ENCODE measurements at regions not wholly inside any gene's neighbourhood (a gene's known extent, or its start where the extent isn't known, plus 50 kb on each side); places are given as distances from the start of the nearest gene placed in this dataset.
A peak's percentile ranks its signal among the peaks of the same experiment; 100 is the strongest.
"Not testable (repeated sequence)": the region's sequence is repeated elsewhere in the genome, so short reads cannot be mapped to it uniquely, and the experiment has no call there.

DNA sequence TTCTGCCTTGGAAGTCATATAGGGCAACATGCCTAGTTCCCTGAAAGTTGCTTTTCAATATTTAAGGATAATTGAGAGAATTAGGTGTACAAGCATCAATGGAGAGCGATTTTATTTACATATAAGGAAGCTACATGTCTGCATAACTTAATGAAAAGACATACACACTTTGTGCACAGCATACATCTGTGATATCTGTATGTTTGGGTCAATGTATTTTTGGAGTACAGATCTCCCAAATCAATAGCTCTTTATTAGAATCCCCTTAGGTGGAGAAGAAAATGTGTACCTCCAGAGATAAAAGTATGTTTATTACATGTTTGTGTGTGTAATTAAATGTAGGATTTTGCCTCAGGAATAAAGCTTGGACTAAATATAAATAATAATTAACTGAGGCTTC, 373.7 kb upstream of the CCNH start:
- Mint-ChIP-seq H3K9me3 (no peaks in the 10 kb centered on the region), H3K36me3 (no peaks in the 10 kb centered on the region), H3K4me1 (peaks cover 0 to 4% of the 10 kb centered on the region in 2 donors), H3K27ac (no peak overlapping the region), H3K4me3 (no peak overlapping the region), H3K27me3 (peaks cover 9 to 19% of the 10 kb centered on the region in 2 donors)
- ATAC-seq (replicated peaks): no peak
- no peak for DNase-seq

DNA sequence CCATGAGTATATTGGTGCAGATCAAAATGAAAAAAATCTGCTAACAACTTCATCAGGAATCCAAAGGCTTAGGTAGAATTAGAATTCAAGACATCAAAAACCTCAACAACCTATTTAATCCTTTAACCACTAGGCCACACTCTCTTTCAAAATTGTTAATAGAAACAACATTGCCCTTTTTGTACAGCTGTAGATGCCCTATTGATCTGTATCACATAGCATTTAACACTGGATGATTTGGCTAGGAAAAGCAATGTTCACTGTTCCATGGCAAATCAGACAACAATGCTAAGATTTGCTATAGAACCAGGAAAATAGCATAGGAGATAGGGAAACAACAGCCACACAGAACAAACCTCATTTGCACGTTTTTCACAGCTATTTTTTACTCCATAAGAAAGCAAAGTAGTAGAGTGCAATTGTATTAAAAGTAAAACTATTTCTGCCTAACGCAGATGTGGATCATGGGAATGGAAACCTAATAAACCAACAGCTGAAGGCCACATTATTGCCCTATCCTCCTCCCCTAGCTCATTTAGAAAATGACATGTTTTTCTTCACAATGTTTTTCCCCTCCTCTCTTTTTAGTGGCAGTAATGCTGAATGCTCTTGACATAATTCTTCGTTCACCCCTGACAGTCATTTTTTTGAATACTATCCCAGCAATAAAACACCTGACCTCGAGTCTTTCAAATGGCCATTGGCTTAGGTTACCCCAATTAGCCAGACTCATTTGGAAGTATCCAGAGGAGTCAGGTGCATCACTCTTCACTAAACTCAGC, 373.0 kb upstream of the CCNH start:
- Mint-ChIP-seq H3K9me3 (no peaks in the 10 kb centered on the region), H3K4me1 (peaks cover 0 to 12% of the 10 kb centered on the region in 2 donors), H3K27me3 (peaks cover 9 to 20% of the 10 kb centered on the region in 2 donors), H3K4me3 (no peak overlapping the region), H3K36me3 (no peaks in the 10 kb centered on the region), H3K27ac (no peak overlapping the region)
- DNase-seq: no peak
- no peak for ATAC-seq (replicated peaks)

DNA sequence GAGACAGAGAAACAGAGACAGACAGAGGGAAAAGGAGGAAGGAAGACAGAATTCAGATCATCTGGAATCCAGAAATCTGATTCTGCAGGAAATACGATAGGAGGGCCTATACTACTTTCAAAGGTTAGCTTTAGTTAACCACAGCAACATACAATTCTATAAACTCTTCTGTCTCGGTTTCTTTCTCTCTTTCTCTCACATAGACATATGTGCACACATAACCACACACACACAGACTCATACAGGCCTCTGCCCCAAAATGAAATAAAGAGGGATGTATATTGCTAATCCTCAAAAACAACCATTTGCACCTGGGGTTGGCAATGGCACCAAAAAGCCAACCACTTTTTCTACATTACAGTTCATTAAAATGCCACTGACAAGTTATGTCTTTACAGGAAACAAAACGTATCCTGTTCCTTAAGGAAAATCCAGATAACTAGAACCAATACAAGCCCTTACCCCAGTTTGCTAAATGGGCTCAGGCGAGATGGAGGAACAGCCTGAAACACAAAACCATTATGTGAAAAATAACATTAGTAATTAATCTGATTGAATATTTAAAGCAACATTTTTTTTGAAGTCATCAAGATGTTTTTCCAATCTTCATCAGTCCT, 372.3 kb upstream of the CCNH start:
- Mint-ChIP-seq H3K36me3 (no peaks in the 10 kb centered on the region), H3K4me3 (no peak overlapping the region), H3K9me3 (no peaks in the 10 kb centered on the region), H3K27me3 (peaks cover 9 to 20% of the 10 kb centered on the region in 2 donors), H3K4me1 (peaks cover 0 to 15% of the 10 kb centered on the region in 2 donors), H3K27ac (no peak overlapping the region)
- ATAC-seq (replicated peaks) (no peak), DNase-seq (no peak)

DNA sequence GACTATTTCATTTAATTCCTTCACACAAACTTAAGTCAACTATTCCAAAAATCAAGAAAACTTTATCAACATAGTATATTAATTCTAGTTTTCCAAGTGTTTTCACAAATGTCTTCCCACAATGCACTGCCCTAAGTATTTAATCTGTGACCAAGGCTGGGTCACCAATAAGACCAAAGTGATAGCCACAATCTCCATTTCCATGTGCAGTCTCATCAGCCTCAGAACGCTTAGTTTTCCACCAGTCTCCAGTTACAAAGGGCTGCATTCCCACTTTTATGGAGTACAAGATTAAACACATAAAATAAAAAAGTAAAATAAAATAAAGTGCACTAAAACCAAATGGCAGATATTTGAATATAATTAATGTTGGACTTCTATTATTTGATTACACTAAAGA, 371.6 kb upstream of the CCNH start:
- Mint-ChIP-seq H3K9me3 (no peaks in the 10 kb centered on the region), H3K27me3 (peaks cover 9 to 20% of the 10 kb centered on the region in 2 donors), H3K27ac (no peak overlapping the region), H3K4me1 (peaks cover 0 to 15% of the 10 kb centered on the region in 2 donors), H3K4me3 (no peak overlapping the region), H3K36me3 (no peaks in the 10 kb centered on the region)
- no peak for DNase-seq
- no peak for ATAC-seq (replicated peaks)

DNA sequence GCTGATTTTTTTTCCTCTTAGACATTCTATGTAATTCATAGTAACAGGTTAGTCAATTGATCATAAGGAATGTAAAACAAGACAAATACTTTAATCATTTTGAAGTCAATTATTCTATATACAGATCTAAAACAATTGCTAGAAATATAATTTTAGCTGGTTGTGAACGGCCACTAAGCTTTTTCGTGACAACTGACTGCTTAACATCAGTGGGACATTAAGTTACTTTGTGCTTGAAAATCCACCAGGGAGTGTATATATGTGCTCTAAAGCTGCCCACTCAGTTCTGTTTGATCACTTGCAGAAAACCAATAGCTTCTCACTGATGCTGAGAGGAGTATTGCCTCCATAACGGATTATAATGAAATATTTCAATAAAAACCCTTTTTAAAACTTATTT, 370.2 kb upstream of the CCNH start:
- Mint-ChIP-seq H3K27ac (no peak overlapping the region), H3K4me3 (no peak overlapping the region)

DNA sequence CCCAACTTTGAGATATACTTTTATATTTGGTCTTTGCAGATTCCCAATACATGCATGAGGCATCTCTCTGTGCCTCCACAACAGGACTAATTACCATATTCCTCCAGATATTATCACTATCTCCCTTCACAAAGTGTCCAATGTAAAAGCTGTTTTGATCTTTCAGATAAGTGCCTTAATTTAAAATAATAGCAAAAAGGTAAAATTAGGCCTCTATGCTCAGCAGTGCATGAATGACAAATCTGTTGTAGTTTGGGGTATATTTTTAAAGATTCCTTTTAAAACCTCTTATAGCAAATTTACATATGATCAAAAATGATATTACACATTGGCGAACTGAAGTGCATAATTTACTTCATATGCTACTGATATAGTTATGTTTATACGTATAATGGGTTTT, 369.2 kb upstream of the CCNH start:
- Mint-ChIP-seq H3K9me3 (no peaks in the 10 kb centered on the region), H3K27ac (no peak overlapping the region), H3K4me1 (peaks cover 0 to 15% of the 10 kb centered on the region in 2 donors), H3K4me3 (no peak overlapping the region), H3K27me3 (peaks cover 5 to 18% of the 10 kb centered on the region in 2 donors), H3K36me3 (no peaks in the 10 kb centered on the region)
- ATAC-seq (replicated peaks) (no peak), DNase-seq (no peak)

More for the DNA sequence above, 370.2 kb upstream of the CCNH start:
- no peaks in the 10 kb centered on the region for H3K9me3 Mint-ChIP-seq
- H3K36me3 Mint-ChIP-seq: no peaks in the 10 kb centered on the region
- DNase-seq: no peak
- peaks cover 0 to 15% of the 10 kb centered on the region in 2 donors for H3K4me1 Mint-ChIP-seq
- no peak for ATAC-seq (replicated peaks)
- H3K27me3 Mint-ChIP-seq: peaks cover 5 to 14% of the 10 kb centered on the region in 2 donors

DNA sequence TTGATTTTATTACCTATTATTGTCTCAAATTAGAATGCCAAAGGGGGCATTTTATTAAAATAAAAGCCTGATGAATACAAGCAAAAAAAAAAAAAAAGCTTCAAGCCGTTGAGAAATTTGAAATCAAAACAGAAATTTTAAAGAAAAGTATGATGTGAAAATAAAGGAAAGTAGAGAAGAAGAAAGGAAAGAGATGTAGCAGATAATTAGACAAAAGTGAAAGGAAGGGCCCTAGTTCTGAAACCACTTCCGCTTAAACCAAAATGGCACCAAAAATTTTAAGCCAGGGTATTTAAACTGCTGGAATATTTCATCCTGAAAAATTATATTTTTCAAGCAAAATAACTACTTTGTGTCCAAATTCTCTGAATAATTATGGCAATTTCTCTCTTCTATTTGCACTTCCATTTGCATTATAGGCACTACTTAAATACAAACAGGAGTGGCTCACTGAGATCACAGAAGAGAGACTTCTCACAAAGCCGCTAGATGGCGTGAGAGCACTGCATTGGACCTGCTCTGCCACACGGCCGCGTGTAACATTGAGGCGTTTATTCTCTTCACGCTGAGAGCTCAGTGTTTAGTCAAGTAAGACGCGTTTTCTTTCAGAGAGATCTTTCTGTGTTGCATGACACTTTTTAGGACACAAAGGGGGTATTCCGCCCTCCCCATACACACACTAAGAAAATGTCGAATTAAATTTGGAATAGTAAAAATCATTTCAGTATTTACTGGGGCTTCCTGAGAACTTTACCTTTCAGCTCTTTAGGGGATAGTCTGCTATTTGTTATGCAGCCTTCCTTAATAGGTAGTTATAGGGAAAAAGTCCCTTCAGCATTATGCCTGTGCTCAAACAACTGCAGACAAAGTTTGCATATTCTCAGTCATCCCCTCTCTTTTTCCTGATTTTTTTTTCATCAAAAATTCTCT, 368.4 kb upstream of the CCNH start:
- peak; percentile 99 for ATAC-seq (replicated peaks)
- peak; percentile 62 for DNase-seq
- H3K27me3 Mint-ChIP-seq: peaks cover 5 to 25% of the 10 kb centered on the region in 2 donors
- no peaks in the 10 kb centered on the region for H3K36me3 Mint-ChIP-seq
- H3K4me1 Mint-ChIP-seq: peaks cover 0 to 15% of the 10 kb centered on the region in 2 donors
- no peaks in the 10 kb centered on the region for H3K9me3 Mint-ChIP-seq
- H3K27ac Mint-ChIP-seq: no peak overlapping the region
- no peak overlapping the region for H3K4me3 Mint-ChIP-seq

DNA sequence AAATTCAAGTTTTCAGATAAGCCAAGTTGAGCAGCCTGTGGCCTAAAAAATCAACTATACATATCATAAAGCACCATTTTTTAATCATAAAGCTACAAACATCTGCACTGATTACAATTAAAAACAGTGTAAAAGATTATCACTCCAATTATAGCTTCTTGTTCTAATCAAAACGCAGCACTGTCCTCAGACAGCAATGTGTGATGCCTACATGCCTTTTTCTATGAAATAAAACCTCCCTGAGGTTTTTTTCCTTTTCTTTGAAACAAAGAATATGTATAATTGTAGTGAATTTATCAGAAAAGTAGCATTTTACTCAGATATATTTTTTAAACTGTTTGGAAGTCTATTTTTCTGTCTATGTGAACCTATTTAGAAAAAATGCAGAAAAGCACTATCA, 366.1 kb upstream of the CCNH start:
- ATAC-seq (replicated peaks): no peak
- peaks cover 0 to 15% of the 10 kb centered on the region in 2 donors for H3K4me1 Mint-ChIP-seq
- H3K27me3 Mint-ChIP-seq: peaks cover 13 to 30% of the 10 kb centered on the region in 2 donors

DNA sequence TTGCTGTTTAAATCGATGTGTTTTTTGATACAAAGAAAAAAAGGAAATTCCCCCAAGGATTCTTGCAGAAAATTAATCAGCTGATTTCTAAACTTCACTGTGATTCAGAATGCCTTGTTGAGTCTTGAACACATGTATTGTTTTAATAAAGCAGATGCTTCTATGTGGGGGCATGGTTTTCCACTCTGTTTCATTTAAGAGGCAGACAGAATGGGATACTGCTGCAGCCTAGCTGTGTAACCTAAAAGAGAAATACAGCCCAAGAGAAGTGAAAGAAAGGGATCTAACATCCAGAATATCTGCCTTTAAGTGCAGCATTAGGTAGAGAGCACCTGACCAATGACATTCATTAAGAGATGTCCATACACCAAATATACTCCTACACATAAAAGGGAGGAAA, 365.1 kb upstream of the CCNH start:
- peaks cover 13 to 36% of the 10 kb centered on the region in 2 donors for H3K27me3 Mint-ChIP-seq
- no peaks in the 10 kb centered on the region for H3K9me3 Mint-ChIP-seq
- no peak for DNase-seq
- no peak overlapping the region for H3K27ac Mint-ChIP-seq
- peaks cover 0 to 15% of the 10 kb centered on the region in 2 donors for H3K4me1 Mint-ChIP-seq
- no peak for ATAC-seq (replicated peaks)
- no peaks in the 10 kb centered on the region for H3K36me3 Mint-ChIP-seq
- H3K4me3 Mint-ChIP-seq: no peak overlapping the region

More for the DNA sequence above, 366.1 kb upstream of the CCNH start:
- DNase-seq: no peak
- Mint-ChIP-seq H3K9me3 (no peaks in the 10 kb centered on the region), H3K27ac (no peak overlapping the region), H3K4me3 (no peak overlapping the region), H3K36me3 (no peaks in the 10 kb centered on the region)

DNA sequence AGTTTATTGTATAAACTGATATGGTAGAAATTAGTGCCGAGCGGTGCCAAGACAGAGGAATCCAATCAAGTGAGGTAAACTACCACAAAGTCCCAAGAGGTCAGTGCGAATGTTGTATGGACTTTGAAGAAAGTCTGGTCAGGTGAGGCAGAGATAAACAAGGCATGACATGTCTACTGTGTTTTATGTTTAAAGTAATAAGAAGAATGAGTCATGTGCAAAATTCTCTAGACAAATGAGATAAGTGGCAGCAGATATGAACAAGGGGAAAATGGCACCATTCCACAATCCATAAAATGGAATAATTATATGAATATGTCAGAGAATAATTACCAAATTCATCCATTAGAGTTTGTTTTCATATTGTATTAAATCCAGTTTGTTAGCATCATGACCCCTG, 364.1 kb upstream of the CCNH start:
- H3K27ac Mint-ChIP-seq: no peak overlapping the region
- H3K4me3 Mint-ChIP-seq: no peak overlapping the region
- H3K27me3 Mint-ChIP-seq: peaks cover 13 to 33% of the 10 kb centered on the region in 2 donors
- no peaks in the 10 kb centered on the region for H3K36me3 Mint-ChIP-seq
- H3K9me3 Mint-ChIP-seq: no peaks in the 10 kb centered on the region
- DNase-seq (no peak), ATAC-seq (replicated peaks) (no peak)
- peaks cover 0 to 14% of the 10 kb centered on the region in 2 donors for H3K4me1 Mint-ChIP-seq

DNA sequence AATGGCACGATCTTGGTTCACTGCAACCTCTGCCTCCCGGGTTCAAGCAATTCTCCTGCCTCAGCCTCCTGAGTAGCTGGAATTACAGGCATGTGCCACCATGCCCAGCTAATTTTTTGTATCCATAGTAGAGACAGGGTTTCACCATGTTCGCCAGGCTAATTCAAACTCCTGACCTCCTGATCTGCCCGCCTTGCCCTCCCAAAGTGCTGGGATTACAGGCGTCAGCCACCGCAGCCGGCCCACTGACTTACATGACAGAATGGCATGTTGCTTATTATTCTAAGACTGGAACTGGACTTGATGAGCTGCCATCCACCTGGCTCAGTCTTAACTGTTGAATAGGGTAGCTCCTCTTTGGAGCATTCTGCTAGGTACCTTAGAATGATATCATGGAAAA, 363.6 kb upstream of the CCNH start:
- not testable (repeated sequence) for H3K9me3 Mint-ChIP-seq; DNase-seq; H3K4me1 Mint-ChIP-seq; H3K36me3 Mint-ChIP-seq; ATAC-seq (replicated peaks); H3K27ac Mint-ChIP-seq; H3K4me3 Mint-ChIP-seq
- H3K27me3 Mint-ChIP-seq: peaks cover 13 to 28% of the 10 kb centered on the region in 2 donors

DNA sequence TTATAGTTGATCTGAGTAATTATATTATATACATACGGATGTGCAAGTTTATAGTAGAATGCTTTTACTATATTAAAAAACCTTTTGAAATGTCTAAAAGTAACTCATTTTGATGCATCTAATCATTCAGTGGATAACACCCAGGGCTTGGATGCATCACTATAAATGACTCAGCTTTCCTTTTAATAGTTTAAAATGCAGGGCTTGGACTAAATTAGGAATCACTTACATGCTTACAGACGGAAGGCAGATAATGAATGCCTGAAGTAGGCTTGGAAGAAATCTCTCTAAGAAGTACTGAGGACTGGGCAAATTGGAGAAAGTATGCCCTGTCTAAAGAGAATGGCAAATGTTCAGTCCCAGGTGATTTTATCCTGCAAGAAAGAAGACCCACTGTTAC, 362.5 kb upstream of the CCNH start:
- DNase-seq (no peak), ATAC-seq (replicated peaks) (no peak)
- peaks cover 13 to 33% of the 10 kb centered on the region in 2 donors for H3K27me3 Mint-ChIP-seq
- no peaks in the 10 kb centered on the region for H3K9me3 Mint-ChIP-seq
- H3K4me1 Mint-ChIP-seq: no peaks in the 10 kb centered on the region
- H3K27ac Mint-ChIP-seq: no peak overlapping the region
- no peak overlapping the region for H3K4me3 Mint-ChIP-seq
- no peaks in the 10 kb centered on the region for H3K36me3 Mint-ChIP-seq

DNA sequence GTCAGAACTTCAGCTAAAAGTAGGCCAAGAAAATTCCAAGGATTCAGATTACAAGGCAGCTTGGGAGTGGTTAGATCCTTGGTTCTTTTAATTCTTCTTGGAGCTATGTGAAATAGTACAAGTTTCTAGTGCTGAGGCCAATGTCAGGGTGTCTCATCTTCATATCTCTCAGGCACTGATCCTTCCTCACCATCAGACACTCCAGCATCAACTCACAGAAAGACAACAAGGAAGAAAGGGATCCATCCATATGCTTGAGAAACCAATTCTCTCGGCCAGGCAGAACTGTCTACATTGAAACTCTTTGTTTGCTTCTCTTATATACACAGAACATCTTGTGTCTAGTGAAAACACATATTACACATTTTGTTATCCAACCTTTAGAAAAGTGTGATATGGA, 362.1 kb upstream of the CCNH start:
- Mint-ChIP-seq H3K27ac (no peak overlapping the region), H3K4me3 (no peak overlapping the region), H3K9me3 (no peaks in the 10 kb centered on the region), H3K27me3 (peaks cover 13 to 35% of the 10 kb centered on the region in 2 donors), H3K4me1 (no peaks in the 10 kb centered on the region), H3K36me3 (no peaks in the 10 kb centered on the region)
- ATAC-seq (replicated peaks) (no peak), DNase-seq (no peak)

DNA sequence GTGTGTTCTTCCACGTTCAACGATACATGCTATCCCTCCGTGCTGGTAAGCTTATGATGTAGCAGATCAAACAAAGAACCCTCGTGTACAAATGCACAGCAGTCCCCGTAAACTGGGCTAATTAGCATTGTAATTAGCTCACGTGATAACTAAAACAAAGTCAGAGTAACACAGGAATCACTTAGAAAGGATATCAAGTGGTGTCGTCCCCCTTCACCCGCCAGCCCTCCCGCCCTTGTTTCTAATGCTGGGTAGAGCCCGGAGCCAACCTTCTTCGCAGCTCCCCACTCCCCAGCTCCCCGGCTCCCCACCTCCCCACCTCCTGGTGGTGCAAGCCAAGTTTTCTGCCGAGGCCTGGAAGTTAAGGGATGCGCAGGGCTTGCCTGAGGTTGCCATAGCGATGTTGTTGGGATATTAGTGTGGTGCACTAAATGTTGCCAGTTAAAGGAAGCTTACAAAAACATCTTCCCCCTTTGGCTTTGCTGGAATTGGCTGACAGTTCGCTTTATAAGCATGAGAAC, 357.9 kb upstream of the CCNH start:
- H3K27ac Mint-ChIP-seq: no peak overlapping the region
- no peaks in the 10 kb centered on the region for H3K9me3 Mint-ChIP-seq
- no peak for DNase-seq
- no peak overlapping the region for H3K4me3 Mint-ChIP-seq
- no peaks in the 10 kb centered on the region for H3K4me1 Mint-ChIP-seq
- H3K36me3 Mint-ChIP-seq: no peaks in the 10 kb centered on the region
- peaks cover 18 to 29% of the 10 kb centered on the region in 2 donors for H3K27me3 Mint-ChIP-seq
- no peak for ATAC-seq (replicated peaks)
